HG03521 (cell line): ENCODE measurements at regions not wholly inside any gene's neighbourhood (a gene's known extent, or its start where the extent isn't known, plus 50 kb on each side); places are given as distances from the start of the nearest gene placed in this dataset.

Source experiments
- ATAC-seq: cut with Tn5 transposase; IDR thresholded peaks from one replicate; pipeline ENCODE4 v1.9.1; 2021; ENCODE audit warnings: mild to moderate bottlenecking, moderate library complexity; ENCODE audit not compliant: unreplicated experiment

DNA sequence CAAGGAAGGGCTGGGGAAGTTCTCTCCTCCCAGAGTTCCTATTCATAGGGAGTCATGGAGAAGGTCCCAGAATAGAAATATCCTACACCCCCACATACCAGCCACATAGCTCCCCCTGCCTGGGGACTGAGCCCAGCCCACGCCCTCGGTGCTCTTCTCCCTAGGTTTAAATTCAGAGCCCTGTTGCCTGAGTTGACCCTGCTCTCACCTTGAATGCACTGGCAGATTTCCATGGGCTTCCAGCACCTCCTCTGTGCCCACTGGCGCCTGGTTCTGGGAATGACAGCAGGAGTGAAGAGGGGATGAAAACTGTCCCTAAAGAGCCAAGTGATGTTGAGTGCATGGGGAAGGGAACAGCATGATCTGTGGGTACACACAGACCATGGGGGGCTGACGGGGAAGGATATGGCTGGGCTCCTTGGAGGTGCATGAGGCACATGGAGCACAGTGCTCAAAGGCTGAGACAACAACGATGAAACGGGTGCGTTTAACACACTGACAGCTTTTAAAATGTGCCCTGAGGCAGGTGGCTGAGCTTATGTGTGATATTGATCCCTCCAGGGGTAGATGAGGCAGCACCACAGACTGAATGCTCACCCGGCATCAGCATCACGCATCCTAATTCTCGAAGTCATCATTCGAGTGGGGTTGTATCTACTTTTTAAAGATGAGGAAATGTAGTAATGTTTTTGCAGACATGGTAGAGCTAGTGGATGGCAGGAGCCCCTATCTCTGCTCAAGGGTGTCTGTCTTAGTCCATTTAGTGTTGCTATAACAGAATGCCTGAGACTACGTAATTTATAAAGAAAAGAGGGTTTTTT lies 53.7 kb upstream of the IGFBP3 start:
- no peak for ATAC-seq

- no peak for ATAC-seq
Observed at GRCh38 chr7:45973725-45974532, 52.9 kb upstream of the IGFBP3 start.

- ATAC-seq: no peak
Observed at GRCh38 chr7:45972629-45973312, 51.7 kb upstream of the IGFBP3 start.

GRCh38 chr7:45971661-45972175 lies 50.6 kb upstream of the IGFBP3 start:
- no peak for ATAC-seq

DNA sequence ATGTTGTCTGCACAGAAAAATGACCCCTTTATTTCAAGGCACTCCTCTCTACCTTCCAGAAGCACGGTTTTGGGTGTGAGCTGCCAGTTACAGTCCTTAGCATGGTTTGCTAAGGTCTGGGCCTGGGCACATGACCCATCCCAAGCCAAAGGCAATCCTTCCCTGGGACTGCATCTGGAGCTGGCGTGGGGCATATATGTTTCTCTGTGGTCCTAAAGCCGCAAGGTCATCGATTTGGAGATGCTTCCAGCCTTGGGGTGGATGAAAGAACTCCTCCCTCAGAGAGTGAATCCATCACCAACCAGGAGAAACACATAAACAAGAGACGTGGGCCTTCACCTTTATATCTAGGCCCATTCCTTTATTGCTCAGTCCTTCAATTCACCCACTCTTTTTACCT lies 50.1 kb upstream of the IGFBP3 start:
- ATAC-seq: no peak
